ENCODE measurements at regions not wholly inside any gene's neighbourhood (a gene's known extent, or its start where the extent isn't known, plus 50 kb on each side); places are given as distances from the start of the nearest gene placed in this dataset.

- TF ChIP-seq CSRNP1 (CRISPR knock-in tag; IDR thresholded peaks at IDR 0.05), result no peak
These were observed 53.1 kb upstream of the GNB4 start (continued) for GRCh38 chr3:179504371-179504770.

GRCh38 chr3:179505534-179505933 is 54.3 kb upstream of the GNB4 start:
- Histone ChIP-seq H3K27ac (ENCODE audit: extremely low read length, insufficient read depth, low read length) (no peak overlapping the region), H3K36me3 (replicated peaks in 1 of 2; ENCODE audit: control insufficient read depth in 1 of 2, insufficient read depth in 2 of 2, low read length in 2 of 2) (no peaks in the 10 kb centered on the region), H3K9me3 (ENCODE audit: low read length) (no peaks in the 10 kb centered on the region), H2AFZ (ENCODE audit: low read length) (no peak overlapping the region), H3K9ac (ENCODE audit: insufficient read depth, low read depth, low read length) (no peak overlapping the region), H3K27me3 (ENCODE audit: control insufficient read depth in 1 of 2, insufficient read depth in 2 of 2, low read length in 2 of 2) (no peaks in the 10 kb centered on the region), H3K4me1 (ENCODE audit: insufficient read depth, low read length) (no peaks in the 10 kb centered on the region), H3K4me3 (replicated peaks in 1 of 3; ENCODE audit: insufficient read depth in 1 of 3, low read depth in 2 of 3, low read length in 3 of 3) (no peak overlapping the region), H3K79me2 (ENCODE audit: insufficient read depth, low read length) (no peaks in the 10 kb centered on the region), H3K4me2 (ENCODE audit: low read depth, low read length) (no peak overlapping the region), H4K20me1 (ENCODE audit: insufficient read depth, low read length) (no peaks in the 10 kb centered on the region)
- ATAC-seq, result no peak
- no TSS peak for BruUV-seq (replicated peaks)
- in situ Hi-C loops (cut with HindIII; ENCODE audit: extremely low pct_ligation_motif_present, low pct_unique_long_range_greater_than_20kb), result no loop called here
- no peak for FAIRE-seq
- WGBS (ENCODE audit: low lambda C conversion rate), result 7% methylated on average over 4 of the region's 4 CpGs
- CTCF ChIA-PET (ENCODE audit: low intra/inter-chr PET ratio, low total read pairs), result no interaction called here
- no peak for DNase-seq (ENCODE audit: low spot score)
- POLR2A ChIA-PET, result no interaction called here
- intact Hi-C loops (cut with micrococcal nuclease; ENCODE audit: unreplicated experiment), result no loop called here
- no peak for TF ChIP-seq IRF1 (CRISPR knock-in tag; IDR thresholded peaks at IDR 0.05; ENCODE audit: low read depth)

- BruUV-seq (replicated peaks), result no TSS peak
- no peaks in the 10 kb centered on the region for H3K36me3 ChIP-seq (replicated peaks in 1 of 2; ENCODE audit: control insufficient read depth in 1 of 2, insufficient read depth in 2 of 2, low read length in 2 of 2)
- CTCF ChIA-PET (ENCODE audit: low intra/inter-chr PET ratio, low total read pairs), result no interaction called here
- TF ChIP-seq ZNF253 (CRISPR knock-in tag; IDR thresholded peaks at IDR 0.05; ENCODE audit: borderline replicate concordance) (no peak), HNRNPL (IDR thresholded peaks at IDR 0.05; ENCODE audit: low read depth, low read length) (no peak), DNMT3B (CRISPR knock-in tag; conservative IDR thresholded peaks at IDR 0.05) (no peak), HBP1 (CRISPR knock-in tag; IDR thresholded peaks at IDR 0.05; ENCODE audit: low read depth) (no peak), ZNF432 (CRISPR knock-in tag; IDR thresholded peaks at IDR 0.05; ENCODE audit: borderline replicate concordance) (no peak), ZNF354B (CRISPR knock-in tag; IDR thresholded peaks at IDR 0.05) (no peak)
These were observed 55.5 kb upstream of the GNB4 start for GRCh38 chr3:179506792-179507191.

More at GRCh38 chr3:179506792-179507191, 55.5 kb upstream of the GNB4 start:
- no peak for FAIRE-seq
- ATAC-seq, result no peak
- Histone ChIP-seq H3K27ac (ENCODE audit: extremely low read length, insufficient read depth, low read length) (no peak overlapping the region), H2AFZ (ENCODE audit: low read length) (no peak overlapping the region), H3K79me2 (ENCODE audit: insufficient read depth, low read length) (no peaks in the 10 kb centered on the region), H3K4me3 (replicated peaks in 1 of 3; ENCODE audit: insufficient read depth in 1 of 3, low read depth in 2 of 3, low read length in 3 of 3) (no peak overlapping the region), H3K9me3 (ENCODE audit: low read length) (no peaks in the 10 kb centered on the region), H3K27me3 (ENCODE audit: control insufficient read depth in 1 of 2, insufficient read depth in 2 of 2, low read length in 2 of 2) (no peaks in the 10 kb centered on the region), H3K4me1 (ENCODE audit: insufficient read depth, low read length) (no peaks in the 10 kb centered on the region), H4K20me1 (ENCODE audit: insufficient read depth, low read length) (no peaks in the 10 kb centered on the region), H3K9ac (ENCODE audit: insufficient read depth, low read depth, low read length) (no peak overlapping the region), H3K4me2 (ENCODE audit: low read depth, low read length) (no peak overlapping the region)
- whole genome bisulfite sequencing (ENCODE audit: low lambda C conversion rate), result 14% methylated on average over 3 of the region's 3 CpGs
- no peak for DNase-seq (ENCODE audit: low spot score)
- POLR2A ChIA-PET, result no interaction called here
- intact Hi-C loops (cut with micrococcal nuclease; ENCODE audit: unreplicated experiment) (no loop called here), in situ Hi-C loops (cut with HindIII; ENCODE audit: extremely low pct_ligation_motif_present, low pct_unique_long_range_greater_than_20kb) (no loop called here)

Data from HepG2 (cell line).